HEK293T (cell line): ENCODE measurements at regions not wholly inside any gene's neighbourhood (a gene's known extent, or its start where the extent isn't known, plus 50 kb on each side); places are given as distances from the start of the nearest gene placed in this dataset.

Experiments
- CTCF ChIA-PET: fragments of 350-600 bp; formaldehyde crosslinking; extraction: SDS; loops from one replicate; lab custom pipeline; 2021; ENCODE audit warnings: antibody characterized with exemption, inconsistent platforms; lab: Yijun Ruan, JAX
- POLR2A ChIA-PET: fragments of 350-600 bp; formaldehyde crosslinking; extraction: SDS; loops from one replicate; lab custom pipeline; 2020; ENCODE audit warnings: antibody characterized with exemption, inconsistent platforms; lab: Yijun Ruan, JAX
- DNase-seq: peaks from one replicate; pipeline ENCODE4 v3.0.0; 2012; ENCODE audit warnings: mixed read lengths; ENCODE audit errors: extremely low spot score
- ARNT ChIP-seq: fragments of 450-650 bp; IDR thresholded peaks from 2 replicates; pipeline ENCODE4 v1.6.1; 2017; ENCODE audit warnings: mild to moderate bottlenecking
- BHLHE40 ChIP-seq: fragments of 450-650 bp; IDR thresholded peaks from 2 replicates; pipeline ENCODE4 v1.6.1; 2016; ENCODE audit warnings: mild to moderate bottlenecking, moderate library complexity, borderline replicate concordance
- CTBP1 ChIP-seq: fragments of 450-650 bp; IDR thresholded peaks from 2 replicates; pipeline ENCODE4 v1.6.1; 2016; ENCODE audit warnings: borderline replicate concordance
- ELF4 ChIP-seq: fragments of 450-650 bp; IDR thresholded peaks from 2 replicates; pipeline ENCODE4 v1.6.1; 2017; ENCODE audit warnings: antibody characterized with exemption
- FOXA1 ChIP-seq: fragments of 450-650 bp; IDR thresholded peaks from 2 replicates; pipeline ENCODE4 v1.6.1; 2016; ENCODE audit warnings: mild to moderate bottlenecking
- FOXK2 ChIP-seq: fragments of 450-650 bp; IDR thresholded peaks from 2 replicates; pipeline ENCODE4 v1.6.1; 2016; ENCODE audit warnings: mild to moderate bottlenecking
- FOXM1 ChIP-seq: fragments of 450-650 bp; IDR thresholded peaks from 2 replicates; pipeline ENCODE4 v1.6.1; 2017; ENCODE audit warnings: mild to moderate bottlenecking, borderline replicate concordance
- HDGF ChIP-seq: fragments of 450-650 bp; IDR thresholded peaks from 2 replicates; pipeline ENCODE4 v1.6.1; 2017; ENCODE audit warnings: antibody characterized with exemption, borderline replicate concordance
- L3MBTL2 ChIP-seq: fragments of 450-650 bp; conservative IDR thresholded peaks from 2 replicates; pipeline ENCODE4 v1.6.1; 2016; ENCODE audit warnings: mild to moderate bottlenecking
- LEF1 ChIP-seq: fragments of 450-650 bp; IDR thresholded peaks from 2 replicates; pipeline ENCODE4 v1.6.1; 2017; ENCODE audit warnings: mild to moderate bottlenecking, borderline replicate concordance
- NFRKB ChIP-seq: fragments of 450-650 bp; IDR thresholded peaks from 2 replicates; pipeline ENCODE4 v1.6.1; 2016; ENCODE audit warnings: mild to moderate bottlenecking, moderate library complexity
- PKNOX1 ChIP-seq: fragments of 450-650 bp; IDR thresholded peaks from 2 replicates; pipeline ENCODE4 v1.6.1; 2016
- SP1 ChIP-seq: fragments of 450-650 bp; IDR thresholded peaks from 2 replicates; pipeline ENCODE4 v1.6.1; 2017
- SUZ12 ChIP-seq: fragments of 450-650 bp; IDR thresholded peaks from 2 replicates; pipeline ENCODE4 v1.6.1; 2016; ENCODE audit warnings: mild to moderate bottlenecking
- TARDBP ChIP-seq: fragments of 450-650 bp; IDR thresholded peaks from 2 replicates; pipeline ENCODE4 v1.6.1; 2016
- ZNF384 ChIP-seq: fragments of 450-650 bp; IDR thresholded peaks from 2 replicates; pipeline ENCODE4 v1.6.1; 2016

DNA sequence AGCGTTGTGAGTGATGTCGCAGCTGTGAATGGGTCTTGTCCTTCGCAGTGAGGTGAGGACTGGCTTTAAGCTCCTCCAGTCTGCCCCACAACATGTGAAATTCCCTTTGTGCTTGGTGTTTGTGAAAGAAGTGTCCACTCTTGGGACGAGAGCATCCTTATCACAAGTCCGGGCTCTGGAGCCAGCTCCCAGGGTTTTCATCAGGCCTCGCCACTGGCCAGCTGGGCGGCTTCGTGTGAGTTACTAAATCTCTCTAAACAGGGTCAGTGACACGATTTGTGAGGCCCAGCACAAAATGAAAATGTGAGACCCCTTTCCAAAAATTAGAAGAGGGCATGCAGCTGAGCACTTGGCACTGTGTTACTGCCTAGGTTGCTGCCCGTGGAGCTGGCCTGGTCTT, 115.9 kb downstream of the VAPA start:
- no peak for DNase-seq
- ChIA-PET POLR2A (no interaction called here), CTCF (no interaction called here)
- TF ChIP-seq LEF1, result no peak

DNA sequence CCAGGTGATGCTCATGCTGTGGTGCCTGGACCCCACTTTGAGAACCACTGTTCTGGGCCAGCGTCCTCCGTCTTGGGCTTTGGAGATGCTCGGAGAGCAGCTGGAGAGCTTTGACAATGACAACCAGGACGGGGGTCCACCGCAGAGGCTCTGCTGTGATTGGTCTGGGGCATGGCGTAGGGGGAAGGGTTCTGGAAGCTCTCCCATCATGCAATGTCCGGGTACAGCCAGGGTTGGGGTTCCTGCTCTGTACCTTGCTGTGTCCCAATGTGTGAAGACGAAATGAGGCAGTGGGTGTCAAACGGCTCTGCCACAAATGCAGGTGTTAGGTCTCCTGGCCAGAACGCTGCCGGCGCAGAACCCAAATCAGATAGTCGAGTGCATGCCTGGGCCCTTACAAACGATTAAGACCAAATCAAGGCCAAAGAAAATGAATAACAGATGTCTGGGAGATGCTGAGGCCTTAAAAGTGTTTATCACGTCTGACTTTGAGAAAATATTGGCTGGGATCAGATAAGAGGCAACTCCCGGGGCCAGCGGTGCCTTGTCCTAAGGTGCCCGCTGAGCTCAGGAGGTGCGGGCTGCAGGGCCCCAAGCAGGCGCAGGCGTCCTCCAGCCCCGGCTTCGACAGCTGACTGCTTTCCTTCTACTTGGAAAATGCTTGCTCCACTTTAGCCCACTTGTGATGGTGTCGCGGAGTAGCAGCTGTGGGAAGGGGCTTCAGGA, 117.2 kb downstream of the VAPA start:
- POLR2A ChIA-PET, result no interaction called here
- no peak for TF ChIP-seq ELF4
- TF ChIP-seq PKNOX1, result no peak
- TF ChIP-seq LEF1, result no peak
- TF ChIP-seq SUZ12, result no peak
- no peak for TF ChIP-seq FOXK2
- no peak for TF ChIP-seq TARDBP
- no peak for TF ChIP-seq FOXA1
- no peak for TF ChIP-seq CTBP1
- no peak for TF ChIP-seq ZNF384
- no peak for TF ChIP-seq SP1
- no peak for TF ChIP-seq L3MBTL2
- no peak for TF ChIP-seq BHLHE40
- no peak for TF ChIP-seq FOXM1
- TF ChIP-seq HDGF, result no peak
- TF ChIP-seq NFRKB, result no peak
- TF ChIP-seq ARNT, result no peak
- DNase-seq, result no peak
- CTCF ChIA-PET, result no interaction called here

DNA sequence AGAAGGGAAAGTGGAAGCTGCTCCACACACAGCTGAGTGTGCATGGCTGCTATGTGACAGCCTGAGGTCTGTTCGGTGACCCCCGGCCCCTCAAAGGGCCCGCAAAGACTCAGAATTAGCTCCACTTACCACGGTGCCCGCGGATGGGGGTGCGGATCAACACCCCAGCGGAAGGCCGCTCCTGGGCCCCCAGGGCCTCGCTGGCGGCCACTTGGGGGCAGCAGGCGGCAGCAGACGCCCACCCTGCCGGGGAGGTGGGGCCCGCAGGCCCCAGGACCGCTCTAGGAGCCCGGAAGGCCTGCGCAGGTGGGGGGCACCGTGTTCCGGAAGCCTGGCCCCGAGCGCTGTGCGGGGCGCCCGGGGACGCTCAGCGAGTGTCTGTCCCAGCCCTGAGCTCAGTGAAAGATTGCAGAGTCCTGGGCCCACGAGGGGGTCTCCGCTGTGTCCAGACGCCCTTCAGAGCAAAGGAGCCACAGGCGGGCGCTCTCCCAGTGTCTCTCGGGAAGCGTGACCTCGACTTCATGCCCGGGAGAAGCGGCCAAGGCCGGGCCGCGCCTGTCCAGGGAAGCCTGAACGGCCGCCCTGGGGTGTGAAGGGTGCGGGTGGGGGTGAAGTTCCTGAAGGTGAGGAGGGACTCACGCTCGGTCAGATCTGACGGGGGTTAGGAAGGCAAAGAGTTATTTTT, 118.7 kb downstream of the VAPA start:
- CTCF ChIA-PET, result no interaction called here
- no peak for DNase-seq
- POLR2A ChIA-PET, result no interaction called here
- no peak for TF ChIP-seq L3MBTL2
- no peak for TF ChIP-seq ZNF384
- TF ChIP-seq FOXA1, result no peak
- TF ChIP-seq HDGF, result no peak
- no peak for TF ChIP-seq TARDBP
- no peak for TF ChIP-seq LEF1
- TF ChIP-seq ELF4, result no peak
- TF ChIP-seq PKNOX1, result no peak
- no peak for TF ChIP-seq BHLHE40

- CTCF ChIA-PET, result no interaction called here
- POLR2A ChIA-PET, result no interaction called here
- DNase-seq, result no peak
- no peak for TF ChIP-seq FOXM1
- no peak for TF ChIP-seq ZNF384
- no peak for TF ChIP-seq CTBP1
- no peak for TF ChIP-seq ARNT
- TF ChIP-seq LEF1, result no peak
- no peak for TF ChIP-seq PKNOX1
- no peak for TF ChIP-seq FOXA1
- no peak for TF ChIP-seq L3MBTL2
- no peak for TF ChIP-seq TARDBP
- no peak for TF ChIP-seq HDGF
- no peak for TF ChIP-seq ELF4
- TF ChIP-seq FOXK2, result no peak
- TF ChIP-seq NFRKB, result no peak
These were observed 119.2 kb downstream of the VAPA start for GRCh38 chr18:10033016-10033399.

DNA sequence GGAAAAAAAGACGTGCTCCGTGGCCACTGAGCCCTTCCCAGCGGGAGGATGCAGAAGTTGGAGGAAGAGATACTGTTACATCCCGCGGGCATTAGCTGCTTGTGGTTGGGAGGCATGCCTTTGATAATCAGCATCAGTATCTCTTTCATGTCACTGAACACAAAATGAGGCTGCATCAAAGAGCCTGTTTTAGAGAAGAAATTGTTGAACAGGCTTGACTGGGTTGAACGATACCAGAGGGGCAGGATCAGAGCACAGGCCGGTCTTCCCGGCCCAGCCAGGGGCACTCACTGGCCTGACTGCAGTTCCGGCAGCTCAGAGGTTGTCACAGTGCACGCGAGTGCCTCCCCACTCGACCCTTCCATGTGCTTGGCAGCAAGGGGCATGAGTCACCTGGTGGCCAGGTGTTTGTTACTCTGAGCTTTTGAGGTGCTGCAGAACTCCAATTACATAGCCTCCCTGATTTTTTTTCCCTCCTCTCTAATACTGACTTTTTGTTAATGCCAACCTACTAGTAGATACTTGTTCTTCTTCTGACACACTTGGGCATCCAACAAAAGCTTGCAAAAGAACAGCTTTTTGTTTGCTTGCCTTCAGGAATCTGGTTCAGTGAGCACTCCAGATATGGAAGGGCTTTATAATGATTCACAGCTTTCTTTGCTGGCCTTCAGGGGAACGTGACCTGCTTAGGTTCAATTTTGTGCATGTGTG, 121.6 kb downstream of the VAPA start:
- no peak for DNase-seq
- ChIA-PET POLR2A (no interaction called here), CTCF (no interaction called here)
- TF ChIP-seq TARDBP (no peak), HDGF (no peak), FOXM1 (no peak), PKNOX1 (no peak), L3MBTL2 (no peak), NFRKB (no peak), LEF1 (no peak), FOXK2 (no peak), BHLHE40 (no peak), SP1 (no peak), ARNT (no peak)
